ENCODE measurements at regions not wholly inside any gene's neighbourhood (a gene's known extent, or its start where the extent isn't known, plus 50 kb on each side); places are given as distances from the start of the nearest gene placed in this dataset.

DNA sequence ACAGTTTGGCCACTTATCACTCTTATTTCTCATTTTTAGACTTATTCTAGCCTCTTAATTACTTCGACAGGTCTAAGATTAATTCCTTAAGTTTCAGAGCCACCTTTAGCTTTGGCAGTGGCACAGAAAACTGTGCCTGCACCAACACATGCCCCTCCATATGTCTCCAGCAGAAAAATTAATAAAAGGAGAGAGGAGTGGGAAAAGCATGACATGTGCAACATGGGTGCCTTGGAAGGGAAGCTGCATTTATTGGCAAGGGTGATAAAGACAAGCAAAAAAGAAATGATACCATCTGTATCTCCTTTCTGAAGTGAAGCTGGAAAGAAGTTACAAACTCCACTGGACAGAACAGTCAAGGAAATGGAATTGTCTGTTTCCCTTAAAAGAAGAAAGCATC is 121.7 kb upstream of the CFAP20DC start:
- no peak for TF ChIP-seq CTCF (IDR thresholded peaks at IDR 0.05)
- no peak for TF ChIP-seq POLR2A (IDR thresholded peaks at IDR 0.05)
- TF ChIP-seq POLR2AphosphoS5 (IDR thresholded peaks at IDR 0.05; ENCODE audit: insufficient read depth in 1 of 2, low read depth in 1 of 2), result no peak

Data from vagina (tissue), 2 donors.